GM23338 (cell line): ENCODE measurements at regions not wholly inside any gene's neighbourhood (a gene's known extent, or its start where the extent isn't known, plus 50 kb on each side); places are given as distances from the start of the nearest gene placed in this dataset.

Source experiments
- ATAC-seq: fragments of 200-7000 bp; cut with Tn5 transposase; 3 replicates; pipeline ENCODE4 v1.9.1; 2020
- DNase-seq: peaks from one replicate; pipeline ENCODE4 v3.0.0-alpha.2; 2015; ENCODE audit warnings: low spot score
- H2AFZ ChIP-seq: fragments of 200-600 bp; sonication (generic); 2 replicates; pipeline ENCODE4 v1.8.0; 2016; ENCODE audit warnings: antibody characterized with exemption, mild to moderate bottlenecking, moderate library complexity
- H3F3A ChIP-seq: fragments of 200-600 bp; sonication (generic); replicated peaks from 2 replicates; pipeline ENCODE4 v1.8.0; 2017; ENCODE audit warnings: antibody characterized with exemption, mixed run types, low read depth
- H3K27ac ChIP-seq: fragments of 200-600 bp; sonication (generic); 2 replicates; pipeline ENCODE4 v1.6.1; 2016; ENCODE audit warnings: low read depth
- H3K27me3 ChIP-seq: fragments of 200-600 bp; sonication (generic); 2 replicates; pipeline ENCODE4 v1.8.0; 2016; ENCODE audit warnings: mild to moderate bottlenecking, mixed run types, moderate library complexity; ENCODE audit not compliant: insufficient read depth
- H3K36me3 ChIP-seq: fragments of 200-600 bp; sonication (generic); 2 replicates; pipeline ENCODE4 v1.8.0; 2016; ENCODE audit warnings: mild to moderate bottlenecking; ENCODE audit not compliant: insufficient read depth
- H3K4me1 ChIP-seq: fragments of 200-600 bp; sonication (generic); 2 replicates; pipeline ENCODE4 v1.8.0; 2016; ENCODE audit warnings: mild to moderate bottlenecking, moderate library complexity; ENCODE audit not compliant: insufficient read depth
- H3K4me2 ChIP-seq: fragments of 200-600 bp; sonication (generic); 2 replicates; pipeline ENCODE4 v1.7.1; 2017; ENCODE audit warnings: mixed run types
- H3K4me3 ChIP-seq: fragments of 200-600 bp; sonication (generic); 2 replicates; pipeline ENCODE4 v1.6.1; 2016; ENCODE audit warnings: mixed run types
- H3K79me2 ChIP-seq: fragments of 200-600 bp; sonication (generic); replicated peaks from 2 replicates; pipeline ENCODE4 v1.8.0; 2017; ENCODE audit warnings: mild to moderate bottlenecking; ENCODE audit not compliant: insufficient read depth
- H3K9me2 ChIP-seq: fragments of 200-600 bp; sonication (generic); 2 replicates; pipeline ENCODE4 v1.8.0; 2017; ENCODE audit not compliant: insufficient read depth
- H4K20me1 ChIP-seq: fragments of 200-600 bp; sonication (generic); replicated peaks from 2 replicates; pipeline ENCODE4 v1.8.0; 2017; ENCODE audit warnings: mild to moderate bottlenecking; ENCODE audit not compliant: insufficient read depth
- H3K27ac Mint-ChIP-seq: 2 replicates; pipeline ENCODE4 v1.8.0; 2020; ENCODE audit warnings: inconsistent platforms, mild to moderate bottlenecking, moderate library complexity, mixed read lengths
- H3K27me3 Mint-ChIP-seq: 3 replicates; pipeline ENCODE4 v1.8.0; 2022; ENCODE audit warnings: low read depth, mild to moderate bottlenecking, moderate library complexity, mixed read lengths, inconsistent platforms; ENCODE audit not compliant: insufficient read depth, poor library complexity
- H3K36me3 Mint-ChIP-seq: 3 replicates; pipeline ENCODE4 v1.8.0; 2021; ENCODE audit warnings: low read depth, mild to moderate bottlenecking, inconsistent platforms, moderate library complexity, mixed read lengths
- H3K4me1 Mint-ChIP-seq: 3 replicates; pipeline ENCODE4 v1.8.0; 2020; ENCODE audit warnings: mild to moderate bottlenecking, inconsistent platforms, mixed read lengths
- H3K4me3 Mint-ChIP-seq: 3 replicates; pipeline ENCODE4 v1.8.0; 2021; ENCODE audit warnings: moderate library complexity, mild to moderate bottlenecking, inconsistent platforms, mixed read lengths
- H3K9me3 Mint-ChIP-seq: 3 replicates; pipeline ENCODE4 v1.8.0; 2020; ENCODE audit warnings: moderate library complexity, mild to moderate bottlenecking, inconsistent platforms, mixed read lengths
- CREB1 ChIP-seq: fragments of 250-450 bp; sonication (Bioruptor Pico); IDR thresholded peaks from 2 replicates; pipeline ENCODE4 v1.5.0; 2020; ENCODE audit warnings: low read depth, mild to moderate bottlenecking, moderate library complexity
- CTCF ChIP-seq, 2 experiments: fragments of 200-600 bp in 1 of 2; sonication (generic) in 1 of 2; conservative IDR thresholded peaks; 2 replicates each; pipeline versions ENCODE4 v1.5.1 to v1.6.1; 2016 to 2017; ENCODE audit warnings: antibody characterized with exemption in 2 of 2, low read depth in 2 of 2, mild to moderate bottlenecking in 2 of 2, moderate library complexity in 1 of 2
- ETS1 ChIP-seq: IDR thresholded peaks from 2 replicates; pipeline ENCODE4 v1.6.1; 2016; ENCODE audit warnings: antibody characterized with exemption
- EZH2 ChIP-seq: fragments of 200-600 bp; sonication (generic); IDR thresholded peaks from one replicate; pipeline ENCODE4 v1.8.0; 2017; ENCODE audit warnings: antibody characterized with exemption, mild to moderate bottlenecking, low read depth; ENCODE audit not compliant: unreplicated experiment
- EZH2phosphoT487 ChIP-seq: fragments of 200-600 bp; sonication (generic); IDR thresholded peaks from one replicate; pipeline ENCODE4 v1.8.1; 2018; ENCODE audit warnings: antibody characterized with exemption; ENCODE audit not compliant: unreplicated experiment
- JUNB ChIP-seq: IDR thresholded peaks from one replicate; pipeline ENCODE4 v1.6.1; 2016; ENCODE audit warnings: antibody characterized with exemption; ENCODE audit not compliant: unreplicated experiment
- NANOG ChIP-seq: IDR thresholded peaks from 2 replicates; pipeline ENCODE4 v1.6.1; 2016; ENCODE audit warnings: antibody characterized with exemption, borderline replicate concordance
- POLR2AphosphoS5 ChIP-seq: IDR thresholded peaks from 2 replicates; pipeline ENCODE4 v1.6.1; 2016; ENCODE audit warnings: antibody characterized with exemption, low read depth
- REST ChIP-seq: IDR thresholded peaks from one replicate; pipeline ENCODE4 v1.6.1; 2018; ENCODE audit warnings: antibody characterized with exemption; ENCODE audit not compliant: unreplicated experiment
- STAT1 ChIP-seq: IDR thresholded peaks from one replicate; pipeline ENCODE4 v1.6.1; 2016; ENCODE audit warnings: antibody characterized with exemption; ENCODE audit not compliant: unreplicated experiment
- ZNF114 ChIP-seq: fragments of 250-450 bp; sonication (Bioruptor Pico); IDR thresholded peaks from 2 replicates; pipeline ENCODE4 v1.5.0; 2020; ENCODE audit warnings: mild to moderate bottlenecking, moderate library complexity
- ZNF331 ChIP-seq: fragments of 250-450 bp; sonication (Bioruptor Pico); IDR thresholded peaks from 2 replicates; pipeline ENCODE4 v1.5.0; 2020; ENCODE audit warnings: low read depth, mild to moderate bottlenecking, moderate library complexity
- ZNF462 ChIP-seq: fragments of 250-450 bp; sonication (Bioruptor Pico); IDR thresholded peaks from 2 replicates; pipeline ENCODE4 v1.5.0; 2020; ENCODE audit warnings: mild to moderate bottlenecking, moderate library complexity

- Histone ChIP-seq H3F3A (no peaks in the 10 kb centered on the region), H3K27ac (no peak overlapping the region), H3K9me2 (no peaks in the 10 kb centered on the region), H3K4me1 (no peaks in the 10 kb centered on the region), H3K79me2 (no peaks in the 10 kb centered on the region), H3K4me3 (no peak overlapping the region), H3K27me3 (no peaks in the 10 kb centered on the region), H3K36me3 (no peaks in the 10 kb centered on the region), H4K20me1 (no peaks in the 10 kb centered on the region), H2AFZ (no peak overlapping the region), H3K4me2 (no peak overlapping the region)
- Mint-ChIP-seq H3K4me1 (no peaks in the 10 kb centered on the region), H3K27ac (no peak overlapping the region), H3K9me3 (peaks cover 13% of the 10 kb centered on the region), H3K27me3 (no peaks in the 10 kb centered on the region), H3K4me3 (no peak overlapping the region), H3K36me3 (peaks cover 5% of the 10 kb centered on the region; the same call in 2 of the 3 replicates)
- TF ChIP-seq JUNB, result no peak
- no peak for TF ChIP-seq ZNF114
- no peak for TF ChIP-seq ZNF462 (CRISPR knock-in tag)
- TF ChIP-seq CTCF (conservative IDR thresholded peaks at IDR 0.05; ENCODE audit: low read depth in 2 of 2), result no peak
- no peak for TF ChIP-seq ETS1
- TF ChIP-seq EZH2phosphoT487, result no peak
- TF ChIP-seq POLR2AphosphoS5, result no peak
- no peak for TF ChIP-seq NANOG
- no peak for TF ChIP-seq ZNF331 (CRISPR knock-in tag)
- no peak for TF ChIP-seq CREB1
- TF ChIP-seq STAT1, result no peak
- TF ChIP-seq EZH2, result no peak
- no peak for TF ChIP-seq REST
- ATAC-seq (no peak), DNase-seq (no peak)
Observed at GRCh38 chr6:79353226-79353625, 118.7 kb upstream of the HMGN3 start.
